Cardiac muscle cell (in vitro differentiated cells and primary cell): ENCODE measurements at regions not wholly inside any gene's neighbourhood (a gene's known extent, or its start where the extent isn't known, plus 50 kb on each side); places are given as distances from the start of the nearest gene placed in this dataset.

ENCODE experiments used
- DNase-seq, 2 donors: peaks; one replicate each; pipeline versions ENCODE4 v3.0.0 to v3.0.0-alpha.2; 2010 to 2017; ENCODE audit warnings: low read depth in 1 of 2, low spot score in 1 of 2
- H3K27ac ChIP-seq: fragments of 200-600 bp; sonication (generic); 2 replicates; pipeline ENCODE4 v1.5.1; 2016
- H3K27me3 ChIP-seq: fragments of 200-600 bp; sonication (generic); 2 replicates; pipeline ENCODE4 v1.6.0; 2016; ENCODE audit warnings: control low read depth
- H3K36me3 ChIP-seq: fragments of 200-600 bp; sonication (generic); 2 replicates; pipeline ENCODE4 v1.5.1; 2016; ENCODE audit warnings: control low read depth
- H3K4me1 ChIP-seq: fragments of 200-600 bp; sonication (generic); 2 replicates; pipeline ENCODE4 v1.8.1; 2017; ENCODE audit warnings: low read depth, mild to moderate bottlenecking, mixed run types
- H3K4me3 ChIP-seq: fragments of 200-600 bp; sonication (generic); 2 replicates; pipeline ENCODE4 v1.5.1; 2016; ENCODE audit warnings: mild to moderate bottlenecking
- H3K9me3 ChIP-seq: fragments of 200-600 bp; sonication (generic); 2 replicates; pipeline ENCODE4 v1.5.1; 2017; ENCODE audit warnings: low read depth, mild to moderate bottlenecking, control low read depth
- TF ChIP-seq, protein P1 (sequence below): IDR thresholded peaks from 2 replicates; pipeline ENCODE4 v1.5.1; 2012; ENCODE audit warnings: low read depth, mild to moderate bottlenecking, low read length

DNA sequence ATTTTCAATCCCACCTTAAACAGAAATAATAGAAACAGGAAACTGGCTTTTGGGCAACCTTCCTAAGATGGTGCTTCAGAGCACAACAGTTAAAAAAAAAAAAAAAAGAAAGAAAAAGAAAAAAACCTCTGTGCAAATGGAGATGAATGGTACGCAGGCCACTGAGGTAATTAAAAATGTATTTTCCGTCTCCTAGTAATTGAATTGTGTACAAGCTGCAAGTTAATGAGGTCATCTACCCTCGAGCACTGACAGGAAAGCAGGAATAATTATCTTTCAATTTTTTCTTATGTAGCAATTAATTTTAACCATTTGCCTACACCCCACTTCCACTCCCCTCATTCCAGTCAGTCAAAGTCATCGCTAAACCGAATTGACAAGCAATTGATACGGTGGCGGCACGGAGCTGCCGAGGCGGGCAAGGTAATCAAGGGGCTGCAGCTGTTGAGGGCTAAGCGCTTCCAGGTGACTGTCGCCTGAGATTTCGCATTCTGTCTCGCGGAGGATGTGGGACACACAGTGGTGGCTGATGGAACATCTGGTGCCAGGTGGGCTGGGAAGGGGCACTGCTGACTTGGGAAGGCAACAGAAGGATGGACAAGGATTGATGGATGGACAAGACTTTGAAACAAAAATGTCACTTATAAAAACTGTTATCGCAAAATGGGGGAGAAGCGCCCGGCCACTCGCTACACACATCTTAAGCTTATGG is 109.4 kb downstream of the RCN1 start:
- H3K27me3 ChIP-seq = no peaks in the 10 kb centered on the region
- H3K4me1 ChIP-seq = no peaks in the 10 kb centered on the region
- H3K4me3 ChIP-seq = no peak overlapping the region
- no peaks in the 10 kb centered on the region for H3K9me3 ChIP-seq
- H3K27ac ChIP-seq = no peak overlapping the region
- TF ChIP-seq, protein P1, sequence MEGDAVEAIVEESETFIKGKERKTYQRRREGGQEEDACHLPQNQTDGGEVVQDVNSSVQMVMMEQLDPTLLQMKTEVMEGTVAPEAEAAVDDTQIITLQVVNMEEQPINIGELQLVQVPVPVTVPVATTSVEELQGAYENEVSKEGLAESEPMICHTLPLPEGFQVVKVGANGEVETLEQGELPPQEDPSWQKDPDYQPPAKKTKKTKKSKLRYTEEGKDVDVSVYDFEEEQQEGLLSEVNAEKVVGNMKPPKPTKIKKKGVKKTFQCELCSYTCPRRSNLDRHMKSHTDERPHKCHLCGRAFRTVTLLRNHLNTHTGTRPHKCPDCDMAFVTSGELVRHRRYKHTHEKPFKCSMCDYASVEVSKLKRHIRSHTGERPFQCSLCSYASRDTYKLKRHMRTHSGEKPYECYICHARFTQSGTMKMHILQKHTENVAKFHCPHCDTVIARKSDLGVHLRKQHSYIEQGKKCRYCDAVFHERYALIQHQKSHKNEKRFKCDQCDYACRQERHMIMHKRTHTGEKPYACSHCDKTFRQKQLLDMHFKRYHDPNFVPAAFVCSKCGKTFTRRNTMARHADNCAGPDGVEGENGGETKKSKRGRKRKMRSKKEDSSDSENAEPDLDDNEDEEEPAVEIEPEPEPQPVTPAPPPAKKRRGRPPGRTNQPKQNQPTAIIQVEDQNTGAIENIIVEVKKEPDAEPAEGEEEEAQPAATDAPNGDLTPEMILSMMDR = no peak
- H3K36me3 ChIP-seq = no peaks in the 10 kb centered on the region
- DNase-seq = no peak

DNA sequence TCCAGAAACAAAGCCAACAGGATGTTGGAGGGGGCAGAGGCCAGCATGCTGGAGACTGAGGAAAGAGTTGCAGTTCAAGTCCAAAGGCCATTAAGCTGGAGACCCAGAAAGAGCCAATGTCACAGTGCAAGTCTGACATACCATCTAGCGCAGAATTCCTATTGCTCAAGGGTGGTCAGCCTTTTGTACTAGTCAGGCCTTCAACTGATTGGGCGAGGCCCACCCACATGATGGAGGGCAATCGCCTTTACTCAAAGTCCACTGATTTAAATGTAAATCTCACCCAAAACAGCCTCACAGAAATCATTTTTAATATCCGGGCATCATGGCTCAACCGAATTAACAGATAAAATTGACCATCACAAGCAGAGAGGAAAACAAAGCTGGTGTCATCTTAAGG is 113.9 kb downstream of the RCN1 start:
- Histone ChIP-seq H3K4me1 (no peaks in the 10 kb centered on the region), H3K27me3 (no peaks in the 10 kb centered on the region), H3K27ac (no peak overlapping the region), H3K36me3 (no peaks in the 10 kb centered on the region), H3K9me3 (no peaks in the 10 kb centered on the region), H3K4me3 (no peak overlapping the region)
- TF ChIP-seq, protein P1 = no peak
- no peak for DNase-seq

DNA sequence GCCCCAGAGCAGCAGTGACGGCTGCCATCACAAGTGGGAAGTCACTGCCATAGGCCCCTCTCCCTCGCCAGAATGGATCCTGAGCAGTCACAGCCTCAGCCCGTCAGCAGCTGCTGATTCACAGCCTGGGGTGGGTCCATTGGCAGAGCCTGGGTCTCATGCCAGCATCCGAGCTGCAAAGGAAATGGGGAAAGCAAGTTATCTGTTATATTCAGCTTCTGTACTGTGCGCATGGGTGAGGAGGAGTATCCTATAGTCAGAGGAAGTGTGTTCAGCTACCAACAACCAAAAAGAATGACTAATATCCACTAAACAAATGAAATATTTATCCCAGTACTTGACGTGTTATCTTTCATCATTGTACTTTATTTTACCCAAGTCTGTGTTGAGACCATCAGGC is 119.7 kb downstream of the RCN1 start:
- H3K9me3 ChIP-seq = no peaks in the 10 kb centered on the region
- H3K36me3 ChIP-seq = no peaks in the 10 kb centered on the region
- H3K4me3 ChIP-seq = no peak overlapping the region
- no peak overlapping the region for H3K27ac ChIP-seq
- H3K4me1 ChIP-seq = no peaks in the 10 kb centered on the region
- H3K27me3 ChIP-seq = no peaks in the 10 kb centered on the region
- TF ChIP-seq, protein P1 = no peak
- DNase-seq = peak in 1 of 2 donors; percentile 95

DNA sequence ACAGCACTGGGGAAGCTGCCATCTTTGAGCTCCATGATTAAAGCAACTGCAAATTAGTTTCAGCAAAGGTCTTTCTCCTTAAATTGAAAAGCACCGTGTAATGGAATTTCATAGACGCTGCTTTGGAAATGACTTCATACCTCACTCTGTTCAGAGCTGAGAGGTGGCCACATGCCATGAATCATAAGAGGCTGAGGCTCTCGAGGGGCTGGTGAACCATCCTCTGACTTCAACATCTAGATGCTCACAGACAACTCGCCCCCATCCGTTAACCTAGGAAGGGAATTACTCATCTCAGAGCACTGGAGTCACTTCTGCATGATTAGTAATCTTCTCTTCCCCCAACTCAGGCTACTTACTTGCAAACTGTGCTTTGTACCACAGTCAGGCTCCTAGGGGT is 122.3 kb downstream of the RCN1 start:
- Histone ChIP-seq H3K4me3 (no peak overlapping the region), H3K27me3 (no peaks in the 10 kb centered on the region), H3K4me1 (no peaks in the 10 kb centered on the region), H3K36me3 (no peaks in the 10 kb centered on the region), H3K27ac (no peak overlapping the region), H3K9me3 (no peaks in the 10 kb centered on the region)
- peak in 1 of 2 donors; percentile 76 for DNase-seq
- TF ChIP-seq, protein P1 = no peak

DNA sequence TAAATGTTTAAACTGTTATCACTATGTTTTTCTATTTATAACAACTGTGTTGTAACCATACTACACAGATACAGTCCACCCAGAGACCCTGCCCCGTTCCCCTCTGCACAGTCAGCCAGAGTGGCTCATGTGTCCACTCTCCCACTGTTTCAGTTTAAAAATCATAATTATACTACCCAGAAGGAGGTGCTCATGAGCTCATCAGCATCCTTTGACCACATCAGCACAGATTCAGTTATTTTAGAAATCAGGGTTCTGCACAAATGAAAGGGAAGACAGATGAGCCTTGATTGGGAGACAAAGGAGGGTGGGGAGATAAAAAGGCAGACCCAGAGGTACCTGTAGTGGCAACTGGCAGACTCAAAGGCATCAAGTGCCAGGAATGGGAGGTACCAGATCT is 124.3 kb downstream of the RCN1 start:
- Histone ChIP-seq H3K36me3 (no peaks in the 10 kb centered on the region), H3K27ac (no peak overlapping the region), H3K4me3 (no peak overlapping the region), H3K4me1 (no peaks in the 10 kb centered on the region), H3K9me3 (no peaks in the 10 kb centered on the region), H3K27me3 (no peaks in the 10 kb centered on the region)
- TF ChIP-seq, protein P1 = no peak
- DNase-seq = no peak
